ENCODE measurements at regions not wholly inside any gene's neighbourhood (a gene's known extent, or its start where the extent isn't known, plus 50 kb on each side); places are given as distances from the start of the nearest gene placed in this dataset.

DNA sequence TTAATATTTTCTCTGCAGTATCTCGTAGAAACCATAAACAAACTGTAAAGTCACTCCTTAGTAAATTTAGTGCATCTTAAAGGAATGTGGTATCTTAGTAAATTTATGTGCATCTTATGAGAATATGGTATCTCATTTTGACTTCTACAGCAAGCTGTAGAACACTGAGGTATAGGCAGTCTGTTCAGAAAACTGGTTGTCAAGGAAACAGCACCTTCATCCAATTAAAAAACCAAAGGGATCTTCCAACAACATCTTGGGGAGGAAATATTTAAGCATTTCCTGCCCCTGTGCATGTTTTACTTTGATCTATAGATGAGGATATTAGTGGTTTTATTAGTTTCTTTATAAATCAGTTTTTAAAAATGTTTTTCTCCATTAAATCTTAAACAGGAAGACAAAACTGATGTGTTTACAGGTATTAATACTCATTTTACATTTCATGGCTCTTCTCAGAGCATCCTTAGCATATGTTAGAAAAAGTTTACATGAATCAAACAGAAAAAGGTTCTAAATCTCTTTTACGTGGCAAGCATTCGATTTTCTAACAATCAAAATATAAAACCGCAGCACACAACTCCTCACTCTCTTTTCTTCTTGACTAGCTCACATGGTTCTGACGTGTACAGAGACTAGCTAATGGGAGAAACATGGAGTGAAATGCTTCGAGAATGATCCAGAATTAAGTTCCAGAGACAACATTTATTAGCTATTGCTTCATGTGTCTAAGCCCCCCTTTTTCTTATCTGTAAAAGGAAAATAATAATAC, 668.8 kb downstream of the PTPRC start:
- H3K4me1 ChIP-seq (ENCODE audit: insufficient read depth, low read length), result no peaks in the 10 kb centered on the region
- POLR2A ChIA-PET, result no interaction called here
- no peak overlapping the region for H3K4me2 ChIP-seq (ENCODE audit: low read depth, low read length)
- CTCF ChIA-PET (ENCODE audit: low intra/inter-chr PET ratio, low total read pairs), result no interaction called here
- no peaks in the 10 kb centered on the region for H3K27me3 ChIP-seq (ENCODE audit: control insufficient read depth in 1 of 2, insufficient read depth in 2 of 2, low read length in 2 of 2)
- intact Hi-C loops (cut with micrococcal nuclease; ENCODE audit: unreplicated experiment) (no loop called here), in situ Hi-C loops (cut with HindIII; ENCODE audit: extremely low pct_ligation_motif_present, low pct_unique_long_range_greater_than_20kb) (no loop called here)
- no peak for FAIRE-seq
- H3K4me3 ChIP-seq (replicated peaks in 1 of 3; ENCODE audit: insufficient read depth in 1 of 3, low read depth in 2 of 3, low read length in 3 of 3), result no peak overlapping the region
- no TSS peak for BruUV-seq (replicated peaks)
- no peak for DNase-seq (ENCODE audit: low spot score)
- H3K9me3 ChIP-seq (ENCODE audit: low read length), result no peaks in the 10 kb centered on the region
- H4K20me1 ChIP-seq (ENCODE audit: insufficient read depth, low read length), result no peaks in the 10 kb centered on the region
- ATAC-seq, result no peak
- no peaks in the 10 kb centered on the region for H3K79me2 ChIP-seq (ENCODE audit: insufficient read depth, low read length)
- H2AFZ ChIP-seq (ENCODE audit: low read length), result no peak overlapping the region
- WGBS (ENCODE audit: low lambda C conversion rate), result 13% methylated on average over 6 of the region's 6 CpGs
- no peaks in the 10 kb centered on the region for H3K36me3 ChIP-seq (replicated peaks in 1 of 2; ENCODE audit: control insufficient read depth in 1 of 2, insufficient read depth in 2 of 2, low read length in 2 of 2)
- no peak overlapping the region for H3K27ac ChIP-seq (ENCODE audit: extremely low read length, insufficient read depth, low read length)
- no peak overlapping the region for H3K9ac ChIP-seq (ENCODE audit: insufficient read depth, low read depth, low read length)
- TF ChIP-seq, protein P1, sequence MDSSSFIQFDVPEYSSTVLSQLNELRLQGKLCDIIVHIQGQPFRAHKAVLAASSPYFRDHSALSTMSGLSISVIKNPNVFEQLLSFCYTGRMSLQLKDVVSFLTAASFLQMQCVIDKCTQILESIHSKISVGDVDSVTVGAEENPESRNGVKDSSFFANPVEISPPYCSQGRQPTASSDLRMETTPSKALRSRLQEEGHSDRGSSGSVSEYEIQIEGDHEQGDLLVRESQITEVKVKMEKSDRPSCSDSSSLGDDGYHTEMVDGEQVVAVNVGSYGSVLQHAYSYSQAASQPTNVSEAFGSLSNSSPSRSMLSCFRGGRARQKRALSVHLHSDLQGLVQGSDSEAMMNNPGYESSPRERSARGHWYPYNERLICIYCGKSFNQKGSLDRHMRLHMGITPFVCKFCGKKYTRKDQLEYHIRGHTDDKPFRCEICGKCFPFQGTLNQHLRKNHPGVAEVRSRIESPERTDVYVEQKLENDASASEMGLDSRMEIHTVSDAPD (CRISPR knock-in tag; IDR thresholded peaks at IDR 0.05), result no peak
- TF ChIP-seq ELF3 (CRISPR knock-in tag; IDR thresholded peaks at IDR 0.05) (no peak), PHB2 (IDR thresholded peaks at IDR 0.05; ENCODE audit: partially characterized antibody) (no peak), ZFAT (CRISPR knock-in tag; conservative IDR thresholded peaks at IDR 0.05) (no peak), PITX1 (CRISPR knock-in tag; IDR thresholded peaks at IDR 0.05) (no peak), ZNF441 (CRISPR knock-in tag; IDR thresholded peaks at IDR 0.05; ENCODE audit: borderline replicate concordance) (no peak), ZNF136 (CRISPR knock-in tag; IDR thresholded peaks at IDR 0.05; ENCODE audit: low read depth) (no peak), XRCC5 (optimal IDR thresholded peaks at IDR 0.05; ENCODE audit: low read length) (no peak), ZNF713 (CRISPR knock-in tag; IDR thresholded peaks at IDR 0.05) (no peak), WIZ (CRISPR knock-in tag; IDR thresholded peaks at IDR 0.05) (no peak), ZNF382 (CRISPR knock-in tag; IDR thresholded peaks at IDR 0.05; ENCODE audit: borderline replicate concordance) (no peak), BHLHE40 (IDR thresholded peaks at IDR 0.05; ENCODE audit: low read length) (no peak), TBX3 (IDR thresholded peaks at IDR 0.05; ENCODE audit: borderline replicate concordance) (no peak), NCOA2 (CRISPR knock-in tag; IDR thresholded peaks at IDR 0.05) (no peak)
- TF ChIP-seq, protein P2, sequence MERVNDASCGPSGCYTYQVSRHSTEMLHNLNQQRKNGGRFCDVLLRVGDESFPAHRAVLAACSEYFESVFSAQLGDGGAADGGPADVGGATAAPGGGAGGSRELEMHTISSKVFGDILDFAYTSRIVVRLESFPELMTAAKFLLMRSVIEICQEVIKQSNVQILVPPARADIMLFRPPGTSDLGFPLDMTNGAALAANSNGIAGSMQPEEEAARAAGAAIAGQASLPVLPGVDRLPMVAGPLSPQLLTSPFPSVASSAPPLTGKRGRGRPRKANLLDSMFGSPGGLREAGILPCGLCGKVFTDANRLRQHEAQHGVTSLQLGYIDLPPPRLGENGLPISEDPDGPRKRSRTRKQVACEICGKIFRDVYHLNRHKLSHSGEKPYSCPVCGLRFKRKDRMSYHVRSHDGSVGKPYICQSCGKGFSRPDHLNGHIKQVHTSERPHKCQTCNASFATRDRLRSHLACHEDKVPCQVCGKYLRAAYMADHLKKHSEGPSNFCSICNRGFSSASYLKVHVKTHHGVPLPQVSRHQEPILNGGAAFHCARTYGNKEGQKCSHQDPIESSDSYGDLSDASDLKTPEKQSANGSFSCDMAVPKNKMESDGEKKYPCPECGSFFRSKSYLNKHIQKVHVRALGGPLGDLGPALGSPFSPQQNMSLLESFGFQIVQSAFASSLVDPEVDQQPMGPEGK (CRISPR knock-in tag; IDR thresholded peaks at IDR 0.05), result no peak
- TF ChIP-seq, protein P3, sequence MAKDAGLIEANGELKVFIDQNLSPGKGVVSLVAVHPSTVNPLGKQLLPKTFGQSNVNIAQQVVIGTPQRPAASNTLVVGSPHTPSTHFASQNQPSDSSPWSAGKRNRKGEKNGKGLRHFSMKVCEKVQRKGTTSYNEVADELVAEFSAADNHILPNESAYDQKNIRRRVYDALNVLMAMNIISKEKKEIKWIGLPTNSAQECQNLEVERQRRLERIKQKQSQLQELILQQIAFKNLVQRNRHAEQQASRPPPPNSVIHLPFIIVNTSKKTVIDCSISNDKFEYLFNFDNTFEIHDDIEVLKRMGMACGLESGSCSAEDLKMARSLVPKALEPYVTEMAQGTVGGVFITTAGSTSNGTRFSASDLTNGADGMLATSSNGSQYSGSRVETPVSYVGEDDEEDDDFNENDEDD (CRISPR knock-in tag; IDR thresholded peaks at IDR 0.05; ENCODE audit: borderline replicate concordance), result no peak
- TF ChIP-seq, protein P4, sequence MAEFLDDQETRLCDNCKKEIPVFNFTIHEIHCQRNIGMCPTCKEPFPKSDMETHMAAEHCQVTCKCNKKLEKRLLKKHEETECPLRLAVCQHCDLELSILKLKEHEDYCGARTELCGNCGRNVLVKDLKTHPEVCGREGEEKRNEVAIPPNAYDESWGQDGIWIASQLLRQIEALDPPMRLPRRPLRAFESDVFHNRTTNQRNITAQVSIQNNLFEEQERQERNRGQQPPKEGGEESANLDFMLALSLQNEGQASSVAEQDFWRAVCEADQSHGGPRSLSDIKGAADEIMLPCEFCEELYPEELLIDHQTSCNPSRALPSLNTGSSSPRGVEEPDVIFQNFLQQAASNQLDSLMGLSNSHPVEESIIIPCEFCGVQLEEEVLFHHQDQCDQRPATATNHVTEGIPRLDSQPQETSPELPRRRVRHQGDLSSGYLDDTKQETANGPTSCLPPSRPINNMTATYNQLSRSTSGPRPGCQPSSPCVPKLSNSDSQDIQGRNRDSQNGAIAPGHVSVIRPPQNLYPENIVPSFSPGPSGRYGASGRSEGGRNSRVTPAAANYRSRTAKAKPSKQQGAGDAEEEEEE (CRISPR knock-in tag; IDR thresholded peaks at IDR 0.05; ENCODE audit: borderline replicate concordance), result no peak
- TF ChIP-seq, protein P5, sequence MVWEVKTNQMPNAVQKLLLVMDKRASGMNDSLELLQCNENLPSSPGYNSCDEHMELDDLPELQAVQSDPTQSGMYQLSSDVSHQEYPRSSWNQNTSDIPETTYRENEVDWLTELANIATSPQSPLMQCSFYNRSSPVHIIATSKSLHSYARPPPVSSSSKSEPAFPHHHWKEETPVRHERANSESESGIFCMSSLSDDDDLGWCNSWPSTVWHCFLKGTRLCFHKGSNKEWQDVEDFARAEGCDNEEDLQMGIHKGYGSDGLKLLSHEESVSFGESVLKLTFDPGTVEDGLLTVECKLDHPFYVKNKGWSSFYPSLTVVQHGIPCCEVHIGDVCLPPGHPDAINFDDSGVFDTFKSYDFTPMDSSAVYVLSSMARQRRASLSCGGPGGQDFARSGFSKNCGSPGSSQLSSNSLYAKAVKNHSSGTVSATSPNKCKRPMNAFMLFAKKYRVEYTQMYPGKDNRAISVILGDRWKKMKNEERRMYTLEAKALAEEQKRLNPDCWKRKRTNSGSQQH (CRISPR knock-in tag; IDR thresholded peaks at IDR 0.05; ENCODE audit: low read depth), result no peak
